NB4 (cell line): ENCODE measurements at regions not wholly inside any gene's neighbourhood (a gene's known extent, or its start where the extent isn't known, plus 50 kb on each side); places are given as distances from the start of the nearest gene placed in this dataset.

Experiments
- CTCF ChIP-seq: IDR thresholded peaks from one replicate; pipeline ENCODE4 v1.5.1; 2012; ENCODE audit warnings: low read depth, low read length
- MYC ChIP-seq: IDR thresholded peaks from 2 replicates; pipeline ENCODE4 v1.6.1; 2011; ENCODE audit warnings: low read depth, low read length
- POLR2A ChIP-seq: IDR thresholded peaks from 2 replicates; pipeline ENCODE4 v1.6.1; 2011; ENCODE audit warnings: mild to moderate bottlenecking; ENCODE audit not compliant: insufficient read length; ENCODE audit errors: extremely low read depth

- TF ChIP-seq CTCF, result no peak
- no peak for TF ChIP-seq POLR2A
- TF ChIP-seq MYC, result no peak
Observed at GRCh38 chr7:19871102-19871501, 97.7 kb upstream of the TMEM196 start.
